SH-SY5Y (cell line): ENCODE measurements at regions not wholly inside any gene's neighbourhood (a gene's known extent, or its start where the extent isn't known, plus 50 kb on each side); places are given as distances from the start of the nearest gene placed in this dataset.

Experiments used
- GATA2 ChIP-seq: IDR thresholded peaks from 2 replicates; pipeline ENCODE4 v1.6.1; 2011; ENCODE audit warnings: mild to moderate bottlenecking, low read depth, low read length
- GATA3 ChIP-seq: IDR thresholded peaks from 2 replicates; pipeline ENCODE4 v1.6.1; 2011; ENCODE audit warnings: low read depth, mild to moderate bottlenecking, low read length, moderate library complexity

GRCh38 chr18:39764873-39765272 is 2190.2 kb upstream of the PIK3C3 start:
- TF ChIP-seq GATA2: no peak
- TF ChIP-seq GATA3: no peak
